HG03342 (cell line): ENCODE measurements at regions not wholly inside any gene's neighbourhood (a gene's known extent, or its start where the extent isn't known, plus 50 kb on each side); places are given as distances from the start of the nearest gene placed in this dataset.
A peak's percentile ranks its signal among the peaks of the same experiment; 100 is the strongest.
"Not testable (repeated sequence)": the region's sequence is repeated elsewhere in the genome, so short reads cannot be mapped to it uniquely, and the experiment has no call there.

Source experiments
- ATAC-seq: cut with Tn5 transposase; IDR thresholded peaks from one replicate; pipeline ENCODE4 v1.9.1; 2021; ENCODE audit warnings: mild to moderate bottlenecking, moderate library complexity; ENCODE audit not compliant: unreplicated experiment

DNA sequence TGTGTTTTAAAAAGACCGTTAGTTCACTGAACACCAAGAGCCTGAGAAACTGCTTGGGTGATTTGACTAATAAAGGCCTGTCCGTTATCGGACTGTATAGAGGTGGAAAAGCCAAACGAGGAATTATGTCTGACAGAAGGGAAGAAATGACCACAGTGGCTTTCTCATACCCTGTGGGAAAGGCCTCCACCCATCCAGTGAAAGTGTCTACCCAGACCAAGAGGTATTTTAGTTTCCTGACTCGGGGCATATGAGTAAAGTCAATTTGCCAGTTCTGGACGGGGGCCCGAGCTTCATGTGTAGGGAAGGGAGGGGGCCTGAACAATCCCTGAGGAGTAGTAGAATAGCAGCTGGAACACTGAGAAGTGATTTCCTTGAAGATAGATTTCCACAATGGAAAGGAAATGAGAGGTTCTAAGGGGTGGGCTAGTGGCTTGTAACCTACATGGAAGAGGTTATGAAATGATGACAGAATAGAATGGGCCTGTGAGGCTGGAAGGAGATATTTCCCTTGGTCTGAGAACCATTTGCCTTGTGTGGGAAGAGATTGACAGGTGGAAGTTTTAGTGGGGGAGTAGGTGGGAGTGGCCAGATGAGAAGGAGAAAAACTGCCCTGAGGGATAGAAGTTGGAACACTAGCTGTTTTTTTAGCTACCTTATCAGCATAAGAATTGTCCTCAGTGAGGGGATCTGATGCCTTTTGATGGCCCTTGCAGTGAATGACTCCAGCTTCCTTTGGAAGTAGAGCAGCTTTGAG is 106.4 kb upstream of the PPM1J start:
- ATAC-seq = not testable (repeated sequence)

GRCh38 chr1:112818990-112819689 is 104.0 kb upstream of the PPM1J start:
- no peak for ATAC-seq

GRCh38 chr1:112817555-112818373 is 102.6 kb upstream of the PPM1J start:
- no peak for ATAC-seq

GRCh38 chr1:112815376-112815775 is 100.2 kb upstream of the PPM1J start:
- ATAC-seq = no peak

DNA sequence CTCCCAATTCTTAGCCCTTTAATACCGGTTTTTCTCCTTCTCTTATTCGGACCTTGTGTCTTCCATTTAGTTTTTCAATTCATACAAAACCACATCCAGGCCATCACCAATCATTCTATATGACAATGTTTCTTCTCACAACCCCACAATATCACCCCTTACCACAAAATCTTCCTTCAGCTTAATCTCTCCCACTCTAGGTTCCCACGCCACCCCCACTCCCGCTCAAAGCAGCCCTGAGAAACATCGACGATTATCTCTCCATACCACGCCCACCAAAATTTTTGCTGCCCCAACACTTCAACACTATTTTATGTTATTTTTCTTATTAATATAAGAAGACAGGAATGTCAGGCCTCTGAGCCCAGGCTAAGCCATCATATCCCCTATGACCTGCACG is 99.5 kb upstream of the PPM1J start:
- ATAC-seq = not testable (repeated sequence)

GRCh38 chr1:112808861-112809684 is 93.9 kb upstream of the PPM1J start:
- ATAC-seq = peak; percentile 55

DNA sequence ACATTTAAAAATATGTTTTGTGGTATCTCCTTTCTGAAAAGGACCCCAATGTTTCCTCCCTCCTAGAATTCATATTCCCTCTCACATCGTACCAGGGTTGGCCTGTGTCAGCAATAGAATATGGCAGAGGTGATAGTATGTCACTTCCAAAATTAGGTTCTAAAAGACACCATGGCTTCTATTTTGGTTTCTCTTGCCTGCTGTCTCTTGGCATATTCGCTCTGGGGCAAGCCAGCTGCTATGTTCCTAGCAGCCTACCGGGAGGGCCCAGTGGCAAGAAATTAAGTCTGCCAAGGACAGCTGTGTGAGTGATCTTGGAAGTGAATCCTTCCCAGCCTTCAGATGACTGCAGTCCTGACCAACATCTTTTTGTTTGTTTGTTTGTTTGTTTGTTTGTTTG is 92.9 kb upstream of the PPM1J start:
- no peak for ATAC-seq

- no peak for ATAC-seq
Measured at GRCh38 chr1:112807117-112807516, 92.0 kb upstream of the PPM1J start.

- ATAC-seq = no peak
Measured at GRCh38 chr1:112806090-112806642, 91.0 kb upstream of the PPM1J start.

- no peak for ATAC-seq
Measured at GRCh38 chr1:112805155-112805853, 90.2 kb upstream of the PPM1J start.

- peak; percentile 67 for ATAC-seq
Measured at GRCh38 chr1:112803906-112804762, 89.0 kb upstream of the PPM1J start.

GRCh38 chr1:112800289-112800688 is 85.2 kb upstream of the PPM1J start:
- ATAC-seq = no peak

GRCh38 chr1:112798292-112798691 is 83.2 kb upstream of the PPM1J start:
- no peak for ATAC-seq

- no peak for ATAC-seq
Measured at GRCh38 chr1:112797224-112797623, 82.1 kb upstream of the PPM1J start.

GRCh38 chr1:112794654-112795239 is 79.6 kb upstream of the PPM1J start:
- peak; percentile 76 for ATAC-seq

DNA sequence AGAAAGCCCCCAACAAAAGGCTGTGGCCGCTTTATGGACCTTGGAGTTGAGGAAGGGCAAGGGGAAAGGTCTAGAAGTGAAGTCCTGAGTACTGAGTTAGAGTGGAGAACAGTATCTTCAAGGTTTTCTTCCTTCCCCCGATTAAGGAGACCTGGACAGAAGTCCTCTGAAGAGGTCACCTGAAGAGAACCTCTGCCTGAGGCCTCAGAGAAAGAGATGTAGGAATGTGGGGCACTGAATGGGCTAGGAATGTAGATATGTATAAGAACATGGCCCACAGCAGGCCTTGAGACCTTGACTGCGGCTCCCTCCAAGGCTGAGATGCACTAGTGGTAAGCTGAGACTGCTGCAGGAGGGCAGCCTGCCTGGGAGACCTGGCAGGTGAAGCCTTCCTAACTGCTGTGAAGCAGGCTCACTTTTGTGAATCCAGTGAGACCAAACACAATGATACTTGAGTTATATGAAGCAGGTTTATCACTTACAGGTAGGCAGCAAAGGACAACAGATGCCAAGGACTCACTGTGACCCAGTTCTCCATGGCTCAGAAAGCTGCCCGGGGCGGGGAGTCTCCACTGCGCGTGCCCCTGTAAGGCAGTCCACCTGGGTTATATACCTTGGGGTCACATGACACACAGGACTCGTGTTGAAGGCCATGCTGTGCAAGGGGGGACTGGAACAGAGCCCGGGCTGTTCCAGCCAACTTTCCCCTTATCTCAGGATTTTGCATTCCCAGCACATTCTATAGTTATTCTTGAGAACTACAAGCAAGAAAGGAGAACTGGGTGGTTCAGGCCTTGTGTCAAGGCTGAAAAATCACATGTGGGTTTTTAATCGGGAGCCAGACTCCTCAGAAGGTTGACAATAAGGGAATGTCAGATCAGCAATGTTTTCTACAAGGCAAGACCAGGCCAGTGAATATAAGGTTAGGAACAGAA is 78.8 kb upstream of the PPM1J start:
- ATAC-seq = no peak

- ATAC-seq = no peak
Measured at GRCh38 chr1:112791723-112792104, 76.6 kb upstream of the PPM1J start.
